ENCODE measurements at regions not wholly inside any gene's neighbourhood (a gene's known extent, or its start where the extent isn't known, plus 50 kb on each side); places are given as distances from the start of the nearest gene placed in this dataset.

- TF ChIP-seq POLR2A (IDR thresholded peaks at IDR 0.05; ENCODE audit: low read length) (no peak), GATA1 (IDR thresholded peaks at IDR 0.05; ENCODE audit: low read depth, low read length) (no peak)
Observed at GRCh38 chr5:110842948-110843347, 104.1 kb downstream of the SLC25A46 start.

Measured in erythroblast (primary cell).